Activated effector memory CD4-positive, alpha-beta T cell treated with Interleukin-2 at 50 U/mL for 16 hours (primary cell): ENCODE measurements at regions not wholly inside any gene's neighbourhood (a gene's known extent, or its start where the extent isn't known, plus 50 kb on each side); places are given as distances from the start of the nearest gene placed in this dataset.

Source experiments
- DNase-seq: peaks from one replicate; pipeline ENCODE4 v3.0.0-alpha.2; 2020

GRCh38 chr10:80870282-80870681 lies 332.6 kb downstream of the SH2D4B start:
- no peak for DNase-seq

DNA sequence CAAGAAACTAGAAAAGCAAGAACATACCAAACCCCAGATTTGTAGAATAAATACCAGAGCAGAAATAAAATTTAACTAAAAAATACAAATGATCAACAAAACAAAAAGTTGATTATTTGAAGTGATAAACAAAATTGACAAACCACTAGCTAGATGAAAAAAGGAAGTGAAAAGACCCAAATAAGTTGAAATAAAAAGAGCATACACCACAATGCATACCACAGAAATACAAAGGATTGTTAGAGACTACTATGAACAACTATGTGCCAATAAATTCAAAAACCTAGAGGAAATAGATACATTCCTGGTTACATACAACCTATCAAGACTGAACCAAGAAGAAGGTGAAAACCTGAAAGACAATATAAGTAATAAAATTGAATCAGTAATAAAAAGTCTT lies 333.4 kb downstream of the SH2D4B start:
- no peak for DNase-seq

- DNase-seq: no peak
Observed at GRCh38 chr10:80878330-80878729, 340.6 kb downstream of the SH2D4B start.

DNA sequence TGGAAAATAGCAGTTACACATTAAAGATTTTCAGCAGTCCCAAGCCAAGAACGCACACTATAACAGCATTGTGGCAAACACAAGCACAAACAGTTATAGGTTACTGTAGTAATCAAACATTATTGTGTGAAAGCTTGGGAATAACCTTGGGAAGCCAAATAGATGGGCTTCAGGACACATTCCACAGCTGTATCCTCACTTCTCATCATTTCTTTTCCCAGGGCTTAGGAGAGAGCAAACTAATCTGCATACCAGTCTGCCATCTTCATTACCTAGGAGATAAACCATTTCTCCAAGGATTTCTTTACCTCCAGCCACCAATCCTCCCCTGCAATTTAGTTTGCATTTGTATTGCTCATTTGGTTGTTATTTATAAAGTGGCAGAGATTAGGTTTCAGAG lies 352.4 kb downstream of the SH2D4B start:
- no peak for DNase-seq

- no peak for DNase-seq
Observed at GRCh38 chr10:80893256-80893655, 355.6 kb downstream of the SH2D4B start.

GRCh38 chr10:80894311-80894791 lies 356.6 kb downstream of the SH2D4B start:
- DNase-seq: no peak

- no peak for DNase-seq
Observed at GRCh38 chr10:80894797-80895467, 357.2 kb downstream of the SH2D4B start.

GRCh38 chr10:80896076-80896475 lies 358.4 kb downstream of the SH2D4B start:
- no peak for DNase-seq

DNA sequence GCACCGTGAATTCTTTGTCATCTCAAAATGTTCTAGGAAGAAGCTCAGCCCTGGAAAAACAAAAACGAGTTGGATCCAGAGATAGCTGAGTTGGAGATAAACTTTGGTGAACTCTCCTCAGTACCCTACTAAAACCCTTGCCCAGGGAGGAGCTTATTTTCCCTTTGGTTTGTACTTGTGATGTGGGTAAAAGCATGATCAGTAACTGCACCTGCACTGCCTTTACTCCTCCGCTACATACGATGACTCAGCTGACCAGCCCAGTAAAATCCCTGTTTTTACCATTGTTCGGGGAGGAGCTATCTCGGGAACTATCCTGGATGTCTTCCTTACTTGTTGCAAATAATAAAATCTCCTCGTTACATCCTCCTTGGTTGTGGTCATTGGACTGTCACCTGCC lies 359.3 kb downstream of the SH2D4B start:
- DNase-seq: no peak

GRCh38 chr10:80900661-80901060 lies 363.0 kb downstream of the SH2D4B start:
- DNase-seq: no peak

GRCh38 chr10:80908611-80909010 lies 370.9 kb downstream of the SH2D4B start:
- no peak for DNase-seq

DNA sequence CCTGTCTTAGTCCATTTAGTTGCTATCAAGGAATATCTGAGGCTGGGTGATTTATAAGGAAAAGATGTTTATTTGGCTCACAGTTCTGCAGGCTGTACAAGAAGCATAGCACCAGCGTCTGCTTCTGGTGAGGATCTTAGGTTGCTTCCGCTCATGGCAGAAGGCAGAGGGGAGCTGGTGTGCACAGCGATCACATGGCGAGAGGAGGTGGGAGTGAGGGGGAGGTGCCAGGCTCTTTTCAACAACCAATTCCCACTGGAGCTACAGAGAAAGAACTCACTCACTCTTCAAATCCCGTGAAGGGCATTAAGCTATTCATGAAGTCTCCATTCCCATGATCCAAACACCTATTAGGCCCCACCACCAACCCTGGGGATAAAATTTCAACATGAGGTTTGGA lies 371.6 kb downstream of the SH2D4B start:
- no peak for DNase-seq

GRCh38 chr10:80917636-80918035 lies 379.9 kb downstream of the SH2D4B start:
- no peak for DNase-seq

DNA sequence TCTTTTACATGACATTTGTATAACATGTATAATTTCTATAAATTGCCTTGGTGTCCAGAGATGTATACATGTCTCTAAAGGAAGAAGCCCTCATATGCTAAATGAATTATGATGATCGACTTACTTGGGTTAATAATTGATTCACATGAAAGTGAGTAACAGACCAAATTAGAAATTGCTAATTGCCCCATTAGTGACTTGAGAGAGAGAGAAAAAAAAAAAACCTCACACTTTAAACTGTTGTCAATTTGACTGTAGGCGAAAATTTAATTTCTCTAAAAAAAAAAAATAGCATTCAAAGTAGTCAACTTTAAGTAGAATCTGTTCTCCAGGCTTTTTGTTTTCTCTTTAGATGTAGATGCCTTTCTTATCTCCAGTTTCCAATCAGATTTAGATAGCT lies 383.3 kb downstream of the SH2D4B start:
- DNase-seq: no peak

GRCh38 chr10:80924063-80924952 lies 386.6 kb downstream of the SH2D4B start:
- DNase-seq: no peak

GRCh38 chr10:80927419-80928078 lies 389.8 kb downstream of the SH2D4B start:
- no peak for DNase-seq

- no peak for DNase-seq
Observed at GRCh38 chr10:80938903-80939302, 401.2 kb downstream of the SH2D4B start.

DNA sequence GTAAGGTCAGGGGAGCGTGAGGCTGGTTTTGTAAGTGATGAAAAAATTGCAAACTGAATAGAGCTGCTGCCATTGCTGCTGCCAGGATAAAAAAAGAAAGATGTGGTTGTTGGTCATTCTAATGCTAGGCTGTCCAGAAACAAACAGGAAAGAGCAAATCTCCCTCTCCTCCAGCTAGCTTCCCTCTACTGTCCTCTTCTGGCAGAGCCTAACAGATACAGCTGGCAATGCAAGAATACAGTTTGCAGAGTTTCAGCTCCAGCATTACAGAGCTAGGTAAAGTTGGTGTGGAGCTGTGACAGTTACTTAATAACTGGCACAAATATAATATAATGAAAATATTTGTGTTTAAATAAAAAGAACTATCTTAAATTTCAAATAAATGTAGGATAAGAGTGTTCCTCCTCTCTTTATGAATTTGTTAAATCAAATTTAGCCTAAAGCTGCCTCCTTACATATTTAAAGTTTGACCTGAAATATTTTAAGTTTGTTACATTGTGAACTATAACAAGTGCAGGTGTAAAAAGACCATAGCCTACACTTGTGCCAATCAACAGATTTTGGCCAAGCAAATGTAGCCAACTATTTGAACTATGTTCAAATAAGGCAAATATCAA lies 407.7 kb downstream of the SH2D4B start:
- DNase-seq: no peak

GRCh38 chr10:80946073-80946472 lies 408.4 kb downstream of the SH2D4B start:
- DNase-seq: no peak

- no peak for DNase-seq
Observed at GRCh38 chr10:80946957-80947726, 409.4 kb downstream of the SH2D4B start.

GRCh38 chr10:80949785-80950184 lies 412.1 kb downstream of the SH2D4B start:
- DNase-seq: no peak

DNA sequence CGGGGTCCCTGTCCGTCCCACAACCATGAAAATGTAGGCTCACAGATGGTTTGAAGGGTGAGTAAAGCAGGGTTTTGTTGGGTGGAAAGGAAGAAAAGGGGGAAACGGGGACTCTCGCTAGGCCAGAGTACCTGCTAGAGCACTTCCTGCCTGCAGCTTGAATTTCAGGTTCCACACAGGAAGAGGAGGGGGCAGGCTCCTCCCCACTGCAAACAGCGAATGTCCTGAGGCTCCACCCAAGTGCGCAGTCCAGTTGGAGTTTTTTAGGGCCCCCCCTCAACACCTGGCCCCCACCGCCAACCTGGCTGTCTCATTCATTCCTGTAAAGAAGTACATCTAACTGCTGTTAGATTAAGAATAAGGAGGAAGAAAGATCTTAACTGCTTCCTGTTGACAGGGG lies 414.7 kb downstream of the SH2D4B start:
- DNase-seq: no peak
